GM23338 (cell line): ENCODE measurements at regions not wholly inside any gene's neighbourhood (a gene's known extent, or its start where the extent isn't known, plus 50 kb on each side); places are given as distances from the start of the nearest gene placed in this dataset.

Experiments
- ATAC-seq: fragments of 200-7000 bp; cut with Tn5 transposase; 3 replicates; pipeline ENCODE4 v1.9.1; 2020
- DNase-seq: peaks from one replicate; pipeline ENCODE4 v3.0.0-alpha.2; 2015; ENCODE audit warnings: low spot score
- H2AFZ ChIP-seq: fragments of 200-600 bp; sonication (generic); 2 replicates; pipeline ENCODE4 v1.8.0; 2016; ENCODE audit warnings: antibody characterized with exemption, mild to moderate bottlenecking, moderate library complexity
- H3F3A ChIP-seq: fragments of 200-600 bp; sonication (generic); replicated peaks from 2 replicates; pipeline ENCODE4 v1.8.0; 2017; ENCODE audit warnings: antibody characterized with exemption, mixed run types, low read depth
- H3K27ac ChIP-seq: fragments of 200-600 bp; sonication (generic); 2 replicates; pipeline ENCODE4 v1.6.1; 2016; ENCODE audit warnings: low read depth
- H3K27me3 ChIP-seq: fragments of 200-600 bp; sonication (generic); 2 replicates; pipeline ENCODE4 v1.8.0; 2016; ENCODE audit warnings: mild to moderate bottlenecking, mixed run types, moderate library complexity; ENCODE audit not compliant: insufficient read depth
- H3K36me3 ChIP-seq: fragments of 200-600 bp; sonication (generic); 2 replicates; pipeline ENCODE4 v1.8.0; 2016; ENCODE audit warnings: mild to moderate bottlenecking; ENCODE audit not compliant: insufficient read depth
- H3K4me1 ChIP-seq: fragments of 200-600 bp; sonication (generic); 2 replicates; pipeline ENCODE4 v1.8.0; 2016; ENCODE audit warnings: mild to moderate bottlenecking, moderate library complexity; ENCODE audit not compliant: insufficient read depth
- H3K4me2 ChIP-seq: fragments of 200-600 bp; sonication (generic); 2 replicates; pipeline ENCODE4 v1.7.1; 2017; ENCODE audit warnings: mixed run types
- H3K4me3 ChIP-seq: fragments of 200-600 bp; sonication (generic); 2 replicates; pipeline ENCODE4 v1.6.1; 2016; ENCODE audit warnings: mixed run types
- H3K79me2 ChIP-seq: fragments of 200-600 bp; sonication (generic); replicated peaks from 2 replicates; pipeline ENCODE4 v1.8.0; 2017; ENCODE audit warnings: mild to moderate bottlenecking; ENCODE audit not compliant: insufficient read depth
- H3K9me2 ChIP-seq: fragments of 200-600 bp; sonication (generic); 2 replicates; pipeline ENCODE4 v1.8.0; 2017; ENCODE audit not compliant: insufficient read depth
- H4K20me1 ChIP-seq: fragments of 200-600 bp; sonication (generic); replicated peaks from 2 replicates; pipeline ENCODE4 v1.8.0; 2017; ENCODE audit warnings: mild to moderate bottlenecking; ENCODE audit not compliant: insufficient read depth
- H3K27ac Mint-ChIP-seq: 2 replicates; pipeline ENCODE4 v1.8.0; 2020; ENCODE audit warnings: inconsistent platforms, mild to moderate bottlenecking, moderate library complexity, mixed read lengths
- H3K27me3 Mint-ChIP-seq: 3 replicates; pipeline ENCODE4 v1.8.0; 2022; ENCODE audit warnings: low read depth, mild to moderate bottlenecking, moderate library complexity, mixed read lengths, inconsistent platforms; ENCODE audit not compliant: insufficient read depth, poor library complexity
- H3K36me3 Mint-ChIP-seq: 3 replicates; pipeline ENCODE4 v1.8.0; 2021; ENCODE audit warnings: low read depth, mild to moderate bottlenecking, inconsistent platforms, moderate library complexity, mixed read lengths
- H3K4me1 Mint-ChIP-seq: 3 replicates; pipeline ENCODE4 v1.8.0; 2020; ENCODE audit warnings: mild to moderate bottlenecking, inconsistent platforms, mixed read lengths
- H3K4me3 Mint-ChIP-seq: 3 replicates; pipeline ENCODE4 v1.8.0; 2021; ENCODE audit warnings: moderate library complexity, mild to moderate bottlenecking, inconsistent platforms, mixed read lengths
- H3K9me3 Mint-ChIP-seq: 3 replicates; pipeline ENCODE4 v1.8.0; 2020; ENCODE audit warnings: moderate library complexity, mild to moderate bottlenecking, inconsistent platforms, mixed read lengths
- CREB1 ChIP-seq: fragments of 250-450 bp; sonication (Bioruptor Pico); IDR thresholded peaks from 2 replicates; pipeline ENCODE4 v1.5.0; 2020; ENCODE audit warnings: low read depth, mild to moderate bottlenecking, moderate library complexity
- EZH2 ChIP-seq: fragments of 200-600 bp; sonication (generic); IDR thresholded peaks from one replicate; pipeline ENCODE4 v1.8.0; 2017; ENCODE audit warnings: antibody characterized with exemption, mild to moderate bottlenecking, low read depth; ENCODE audit not compliant: unreplicated experiment
- EZH2phosphoT487 ChIP-seq: fragments of 200-600 bp; sonication (generic); IDR thresholded peaks from one replicate; pipeline ENCODE4 v1.8.1; 2018; ENCODE audit warnings: antibody characterized with exemption; ENCODE audit not compliant: unreplicated experiment
- JUNB ChIP-seq: IDR thresholded peaks from one replicate; pipeline ENCODE4 v1.6.1; 2016; ENCODE audit warnings: antibody characterized with exemption; ENCODE audit not compliant: unreplicated experiment
- NANOG ChIP-seq: IDR thresholded peaks from 2 replicates; pipeline ENCODE4 v1.6.1; 2016; ENCODE audit warnings: antibody characterized with exemption, borderline replicate concordance
- POLR2AphosphoS5 ChIP-seq: IDR thresholded peaks from 2 replicates; pipeline ENCODE4 v1.6.1; 2016; ENCODE audit warnings: antibody characterized with exemption, low read depth
- STAT1 ChIP-seq: IDR thresholded peaks from one replicate; pipeline ENCODE4 v1.6.1; 2016; ENCODE audit warnings: antibody characterized with exemption; ENCODE audit not compliant: unreplicated experiment
- ZNF114 ChIP-seq: fragments of 250-450 bp; sonication (Bioruptor Pico); IDR thresholded peaks from 2 replicates; pipeline ENCODE4 v1.5.0; 2020; ENCODE audit warnings: mild to moderate bottlenecking, moderate library complexity
- TF ChIP-seq, protein P1 (sequence below): IDR thresholded peaks from one replicate; pipeline ENCODE4 v1.6.1; 2018; ENCODE audit warnings: antibody characterized with exemption; ENCODE audit not compliant: unreplicated experiment
- TF ChIP-seq, protein P2 (sequence below): fragments of 250-450 bp; sonication (Bioruptor Pico); IDR thresholded peaks from 2 replicates; pipeline ENCODE4 v1.5.0; 2020; ENCODE audit warnings: mild to moderate bottlenecking, moderate library complexity
- TF ChIP-seq, protein P3 (sequence below): IDR thresholded peaks from 2 replicates; pipeline ENCODE4 v1.6.1; 2016; ENCODE audit warnings: antibody characterized with exemption

DNA sequence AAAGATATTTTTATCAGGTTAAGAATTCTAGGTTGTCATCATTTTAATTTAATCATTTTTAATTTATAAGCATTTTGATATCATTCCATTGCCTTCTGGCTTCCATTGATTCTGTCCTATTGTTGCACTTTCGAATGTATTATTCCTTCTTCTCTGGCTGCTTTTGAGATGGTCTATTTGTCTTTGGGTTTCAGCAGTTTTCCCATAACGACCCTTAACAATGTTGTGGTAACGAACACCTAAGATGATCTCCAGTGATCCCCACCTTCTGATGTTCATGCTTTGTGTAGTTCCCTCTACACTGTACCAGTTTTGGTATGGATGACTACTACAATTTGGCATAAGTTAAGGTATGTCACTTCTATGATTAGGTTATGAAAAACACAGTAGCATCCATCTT lies 59.9 kb downstream of the MINAR1 start:
- peaks cover 8% of the 10 kb centered on the region; the same call in 1 of the 2 replicates for H3K4me1 ChIP-seq
- Mint-ChIP-seq H3K27ac (no peak overlapping the region), H3K4me3 (no peak overlapping the region), H3K36me3 (no peaks in the 10 kb centered on the region; the same call in 2 of the 3 replicates), H3K27me3 (no peaks in the 10 kb centered on the region), H3K4me1 (peaks cover 13% of the 10 kb centered on the region), H3K9me3 (no peaks in the 10 kb centered on the region; the same call in 2 of the 3 replicates)
- ATAC-seq (no peak), DNase-seq (no peak)
- no peak for TF ChIP-seq EZH2
- TF ChIP-seq ZNF114 (CRISPR knock-in tag): no peak
- no peak for TF ChIP-seq STAT1
- TF ChIP-seq, protein P1, sequence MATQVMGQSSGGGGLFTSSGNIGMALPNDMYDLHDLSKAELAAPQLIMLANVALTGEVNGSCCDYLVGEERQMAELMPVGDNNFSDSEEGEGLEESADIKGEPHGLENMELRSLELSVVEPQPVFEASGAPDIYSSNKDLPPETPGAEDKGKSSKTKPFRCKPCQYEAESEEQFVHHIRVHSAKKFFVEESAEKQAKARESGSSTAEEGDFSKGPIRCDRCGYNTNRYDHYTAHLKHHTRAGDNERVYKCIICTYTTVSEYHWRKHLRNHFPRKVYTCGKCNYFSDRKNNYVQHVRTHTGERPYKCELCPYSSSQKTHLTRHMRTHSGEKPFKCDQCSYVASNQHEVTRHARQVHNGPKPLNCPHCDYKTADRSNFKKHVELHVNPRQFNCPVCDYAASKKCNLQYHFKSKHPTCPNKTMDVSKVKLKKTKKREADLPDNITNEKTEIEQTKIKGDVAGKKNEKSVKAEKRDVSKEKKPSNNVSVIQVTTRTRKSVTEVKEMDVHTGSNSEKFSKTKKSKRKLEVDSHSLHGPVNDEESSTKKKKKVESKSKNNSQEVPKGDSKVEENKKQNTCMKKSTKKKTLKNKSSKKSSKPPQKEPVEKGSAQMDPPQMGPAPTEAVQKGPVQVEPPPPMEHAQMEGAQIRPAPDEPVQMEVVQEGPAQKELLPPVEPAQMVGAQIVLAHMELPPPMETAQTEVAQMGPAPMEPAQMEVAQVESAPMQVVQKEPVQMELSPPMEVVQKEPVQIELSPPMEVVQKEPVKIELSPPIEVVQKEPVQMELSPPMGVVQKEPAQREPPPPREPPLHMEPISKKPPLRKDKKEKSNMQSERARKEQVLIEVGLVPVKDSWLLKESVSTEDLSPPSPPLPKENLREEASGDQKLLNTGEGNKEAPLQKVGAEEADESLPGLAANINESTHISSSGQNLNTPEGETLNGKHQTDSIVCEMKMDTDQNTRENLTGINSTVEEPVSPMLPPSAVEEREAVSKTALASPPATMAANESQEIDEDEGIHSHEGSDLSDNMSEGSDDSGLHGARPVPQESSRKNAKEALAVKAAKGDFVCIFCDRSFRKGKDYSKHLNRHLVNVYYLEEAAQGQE: no peak
- TF ChIP-seq EZH2phosphoT487: no peak
- no peak for TF ChIP-seq JUNB
- TF ChIP-seq, protein P2, sequence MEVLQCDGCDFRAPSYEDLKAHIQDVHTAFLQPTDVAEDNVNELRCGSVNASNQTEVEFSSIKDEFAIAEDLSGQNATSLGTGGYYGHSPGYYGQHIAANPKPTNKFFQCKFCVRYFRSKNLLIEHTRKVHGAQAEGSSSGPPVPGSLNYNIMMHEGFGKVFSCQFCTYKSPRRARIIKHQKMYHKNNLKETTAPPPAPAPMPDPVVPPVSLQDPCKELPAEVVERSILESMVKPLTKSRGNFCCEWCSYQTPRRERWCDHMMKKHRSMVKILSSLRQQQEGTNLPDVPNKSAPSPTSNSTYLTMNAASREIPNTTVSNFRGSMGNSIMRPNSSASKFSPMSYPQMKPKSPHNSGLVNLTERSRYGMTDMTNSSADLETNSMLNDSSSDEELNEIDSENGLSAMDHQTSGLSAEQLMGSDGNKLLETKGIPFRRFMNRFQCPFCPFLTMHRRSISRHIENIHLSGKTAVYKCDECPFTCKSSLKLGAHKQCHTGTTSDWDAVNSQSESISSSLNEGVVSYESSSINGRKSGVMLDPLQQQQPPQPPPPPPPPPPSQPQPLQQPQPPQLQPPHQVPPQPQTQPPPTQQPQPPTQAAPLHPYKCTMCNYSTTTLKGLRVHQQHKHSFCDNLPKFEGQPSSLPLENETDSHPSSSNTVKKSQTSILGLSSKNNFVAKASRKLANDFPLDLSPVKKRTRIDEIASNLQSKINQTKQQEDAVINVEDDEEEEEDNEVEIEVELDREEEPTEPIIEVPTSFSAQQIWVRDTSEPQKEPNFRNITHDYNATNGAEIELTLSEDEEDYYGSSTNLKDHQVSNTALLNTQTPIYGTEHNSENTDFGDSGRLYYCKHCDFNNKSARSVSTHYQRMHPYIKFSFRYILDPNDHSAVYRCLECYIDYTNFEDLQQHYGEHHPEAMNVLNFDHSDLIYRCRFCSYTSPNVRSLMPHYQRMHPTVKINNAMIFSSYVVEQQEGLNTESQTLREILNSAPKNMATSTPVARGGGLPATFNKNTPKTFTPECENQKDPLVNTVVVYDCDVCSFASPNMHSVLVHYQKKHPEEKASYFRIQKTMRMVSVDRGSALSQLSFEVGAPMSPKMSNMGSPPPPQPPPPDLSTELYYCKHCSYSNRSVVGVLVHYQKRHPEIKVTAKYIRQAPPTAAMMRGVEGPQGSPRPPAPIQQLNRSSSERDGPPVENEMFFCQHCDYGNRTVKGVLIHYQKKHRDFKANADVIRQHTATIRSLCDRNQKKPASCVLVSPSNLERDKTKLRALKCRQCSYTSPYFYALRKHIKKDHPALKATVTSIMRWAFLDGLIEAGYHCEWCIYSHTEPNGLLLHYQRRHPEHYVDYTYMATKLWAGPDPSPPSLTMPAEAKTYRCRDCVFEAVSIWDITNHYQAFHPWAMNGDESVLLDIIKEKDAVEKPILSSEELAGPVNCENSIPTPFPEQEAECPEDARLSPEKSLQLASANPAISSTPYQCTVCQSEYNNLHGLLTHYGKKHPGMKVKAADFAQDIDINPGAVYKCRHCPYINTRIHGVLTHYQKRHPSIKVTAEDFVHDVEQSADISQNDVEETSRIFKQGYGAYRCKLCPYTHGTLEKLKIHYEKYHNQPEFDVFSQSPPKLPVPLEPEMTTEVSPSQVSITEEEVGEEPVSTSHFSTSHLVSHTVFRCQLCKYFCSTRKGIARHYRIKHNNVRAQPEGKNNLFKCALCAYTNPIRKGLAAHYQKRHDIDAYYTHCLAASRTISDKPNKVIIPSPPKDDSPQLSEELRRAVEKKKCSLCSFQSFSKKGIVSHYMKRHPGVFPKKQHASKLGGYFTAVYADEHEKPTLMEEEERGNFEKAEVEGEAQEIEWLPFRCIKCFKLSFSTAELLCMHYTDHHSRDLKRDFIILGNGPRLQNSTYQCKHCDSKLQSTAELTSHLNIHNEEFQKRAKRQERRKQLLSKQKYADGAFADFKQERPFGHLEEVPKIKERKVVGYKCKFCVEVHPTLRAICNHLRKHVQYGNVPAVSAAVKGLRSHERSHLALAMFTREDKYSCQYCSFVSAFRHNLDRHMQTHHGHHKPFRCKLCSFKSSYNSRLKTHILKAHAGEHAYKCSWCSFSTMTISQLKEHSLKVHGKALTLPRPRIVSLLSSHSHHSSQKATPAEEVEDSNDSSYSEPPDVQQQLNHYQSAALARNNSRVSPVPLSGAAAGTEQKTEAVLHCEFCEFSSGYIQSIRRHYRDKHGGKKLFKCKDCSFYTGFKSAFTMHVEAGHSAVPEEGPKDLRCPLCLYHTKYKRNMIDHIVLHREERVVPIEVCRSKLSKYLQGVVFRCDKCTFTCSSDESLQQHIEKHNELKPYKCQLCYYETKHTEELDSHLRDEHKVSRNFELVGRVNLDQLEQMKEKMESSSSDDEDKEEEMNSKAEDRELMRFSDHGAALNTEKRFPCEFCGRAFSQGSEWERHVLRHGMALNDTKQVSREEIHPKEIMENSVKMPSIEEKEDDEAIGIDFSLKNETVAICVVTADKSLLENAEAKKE (CRISPR knock-in tag): no peak
- no peak for TF ChIP-seq NANOG
- TF ChIP-seq CREB1 (CRISPR knock-in tag): no peak
- no peak for TF ChIP-seq POLR2AphosphoS5
- TF ChIP-seq, protein P3, sequence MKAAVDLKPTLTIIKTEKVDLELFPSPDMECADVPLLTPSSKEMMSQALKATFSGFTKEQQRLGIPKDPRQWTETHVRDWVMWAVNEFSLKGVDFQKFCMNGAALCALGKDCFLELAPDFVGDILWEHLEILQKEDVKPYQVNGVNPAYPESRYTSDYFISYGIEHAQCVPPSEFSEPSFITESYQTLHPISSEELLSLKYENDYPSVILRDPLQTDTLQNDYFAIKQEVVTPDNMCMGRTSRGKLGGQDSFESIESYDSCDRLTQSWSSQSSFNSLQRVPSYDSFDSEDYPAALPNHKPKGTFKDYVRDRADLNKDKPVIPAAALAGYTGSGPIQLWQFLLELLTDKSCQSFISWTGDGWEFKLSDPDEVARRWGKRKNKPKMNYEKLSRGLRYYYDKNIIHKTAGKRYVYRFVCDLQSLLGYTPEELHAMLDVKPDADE: no peak
- H3K79me2 ChIP-seq: no peaks in the 10 kb centered on the region
- H2AFZ ChIP-seq: no peak overlapping the region
- no peaks in the 10 kb centered on the region for H3K36me3 ChIP-seq
- no peaks in the 10 kb centered on the region; the same call in 1 of the 2 replicates for H3K9me2 ChIP-seq
- H3K27me3 ChIP-seq: no peaks in the 10 kb centered on the region
- H3F3A ChIP-seq: no peaks in the 10 kb centered on the region
- H3K4me2 ChIP-seq: no peak overlapping the region
- no peaks in the 10 kb centered on the region for H4K20me1 ChIP-seq
- no peak overlapping the region for H3K4me3 ChIP-seq
- H3K27ac ChIP-seq: no peak overlapping the region
